ENCODE measurements at regions not wholly inside any gene's neighbourhood (a gene's known extent, or its start where the extent isn't known, plus 50 kb on each side); places are given as distances from the start of the nearest gene placed in this dataset.

DNA sequence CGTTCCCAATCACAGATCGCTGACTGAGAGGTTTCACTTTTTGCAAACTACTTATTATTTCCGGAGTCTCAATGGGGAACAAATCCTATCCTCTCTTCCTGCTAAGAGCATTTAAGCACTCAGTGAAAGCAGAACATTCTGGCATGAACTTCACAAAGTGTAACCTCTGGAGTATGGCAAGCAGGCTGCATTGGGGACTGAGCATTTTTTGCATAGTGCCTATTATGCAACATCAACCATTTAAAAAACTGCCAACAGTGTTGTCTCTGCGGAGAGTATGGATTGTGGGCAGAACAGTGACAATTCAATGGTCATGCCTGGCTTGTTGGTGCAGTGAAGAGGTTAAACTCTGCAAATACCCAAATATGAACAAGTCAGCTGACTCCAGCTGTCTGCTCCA, 484.6 kb downstream of the OLFM4 start:
- no peaks in the 10 kb centered on the region; the same call in 1 of the 2 replicates for H3K23me2 ChIP-seq (ENCODE audit: low read depth, low read length)
- no peak overlapping the region for H2BK120ac ChIP-seq (replicated peaks; ENCODE audit: low read depth, low read length)
- CTCF ChIA-PET (ENCODE audit: partially characterized antibody) = no interaction called here
- no peaks in the 10 kb centered on the region for H3K79me1 ChIP-seq (ENCODE audit: low read depth, low read length)
- WGBS, 2 experiments (ENCODE audit: extremely low coverage in 1 of 2, insufficient coverage in 1 of 2, insufficient read length in 1 of 2, insufficient replicate concordance in 2 of 2, low coverage in 1 of 2, low lambda C conversion rate in 2 of 2, missing lambda C conversion rate in 1 of 2) = 76% methylated on average over 4 of the region's 4 CpGs; no CpG with 5 or more reads in 1 of the 2 experiments
- 0 out of 2 replicates have a peak overlapping the region, but pooled peaks have one; percentile 26 for H2AFZ ChIP-seq (ENCODE audit: low read length)
- no peak overlapping the region for H3K23ac ChIP-seq (ENCODE audit: insufficient read length)
- H3K56ac ChIP-seq (replicated peaks; ENCODE audit: insufficient read length, low read depth, low read length) = no peak overlapping the region
- no peak overlapping the region for H3K4me3 ChIP-seq (ENCODE audit: extremely low read depth in 1 of 4, insufficient read depth in 2 of 4, low read depth in 3 of 4, low read length in 4 of 4)
- no peak overlapping the region for H2BK5ac ChIP-seq (ENCODE audit: low read depth, low read length)
- POLR2A ChIA-PET (ENCODE audit: partially characterized antibody) = no interaction called here
- H2AK5ac ChIP-seq (ENCODE audit: low read depth, low read length) = no peak overlapping the region
- no peak for DNase-seq (ENCODE audit: low read depth in 1 of 2, low spot score in 2 of 2)
- H3K36me3 ChIP-seq (ENCODE audit: control insufficient read depth in 2 of 4, insufficient read depth in 4 of 4, low read length in 3 of 4) = no peaks in the 10 kb centered on the region
- H3K4ac ChIP-seq (replicated peaks; ENCODE audit: insufficient read length, low read depth, low read length) = no peak overlapping the region
- H4K91ac ChIP-seq (replicated peaks; ENCODE audit: insufficient read length, low read length) = no peak overlapping the region
- H3K9me3 ChIP-seq (ENCODE audit: insufficient read depth in 2 of 2, low read depth in 1 of 2, low read length in 1 of 2) = no peaks in the 10 kb centered on the region
- H2BK15ac ChIP-seq (ENCODE audit: low read length) = no peak overlapping the region
- H4K20me1 ChIP-seq (replicated peaks in 1 of 2; ENCODE audit: control insufficient read depth in 1 of 2, insufficient read depth in 2 of 2, low read length in 2 of 2) = no peaks in the 10 kb centered on the region
- H2BK20ac ChIP-seq (ENCODE audit: low read length) = no peak overlapping the region
- H4K8ac ChIP-seq (ENCODE audit: extremely low read depth, insufficient read depth, low read length) = no peak overlapping the region
- no peaks in the 10 kb centered on the region for H3K79me2 ChIP-seq (ENCODE audit: control insufficient read depth in 1 of 2, insufficient read depth in 2 of 2, low read length in 2 of 2)
- no peak overlapping the region for H3K27ac ChIP-seq (ENCODE audit: low read depth, low read length)
- peak overlapping the region in 1 of 2 experiments; percentile 17; a peak in 1 of 4 replicates for H3K4me2 ChIP-seq (ENCODE audit: insufficient read depth in 1 of 2, low read depth in 2 of 2, low read length in 2 of 2)
- no peaks in the 10 kb centered on the region for H3K27me3 ChIP-seq (replicated peaks in 1 of 4; ENCODE audit: control insufficient read depth in 3 of 4, extremely low read depth in 1 of 4, insufficient read depth in 3 of 4, low read length in 3 of 4)
- H3K18ac ChIP-seq (ENCODE audit: extremely low read depth, low read length) = no peak overlapping the region
- no peak overlapping the region for H3K9ac ChIP-seq (replicated peaks in 1 of 4; ENCODE audit: extremely low read depth in 1 of 4, low read depth in 3 of 4, low read length in 3 of 4)
- H3K4me1 ChIP-seq (replicated peaks in 1 of 4; ENCODE audit: control insufficient read depth in 3 of 4, insufficient read depth in 4 of 4, low read length in 3 of 4) = peaks cover 0 to 5% (median 2%) of the 10 kb centered on the region in 4 experiments; a peak in 4 of 7 replicates
- FAIRE-seq = no peak
- H4K5ac ChIP-seq (ENCODE audit: insufficient read length, low read depth, low read length) = no peak overlapping the region
- no peak overlapping the region for H2BK12ac ChIP-seq (ENCODE audit: low read depth, low read length)
- H3K14ac ChIP-seq (ENCODE audit: insufficient read length) = no peak overlapping the region
- TF ChIP-seq HDAC2 (IDR thresholded peaks at IDR 0.05; ENCODE audit: borderline replicate concordance in 1 of 2, low read depth in 2 of 2, low read length in 2 of 2) (no peak), SP2 (IDR thresholded peaks at IDR 0.05; ENCODE audit: low read length) (no peak), SIN3A (conservative IDR thresholded peaks at IDR 0.05 in 1 of 2, IDR thresholded peaks at IDR 0.05 in 1 of 2; ENCODE audit: low read depth in 1 of 2, low read length in 2 of 2) (no peak), NRF1 (IDR thresholded peaks at IDR 0.05; ENCODE audit: low read depth, low read length) (no peak), BACH1 (IDR thresholded peaks at IDR 0.05; ENCODE audit: low read length) (no peak), CBX8 (IDR thresholded peaks at IDR 0.05; ENCODE audit: borderline replicate concordance, low read depth, low read length) (no peak), JUN (IDR thresholded peaks at IDR 0.05; ENCODE audit: low read depth, low read length) (no peak)
- TF ChIP-seq, protein P1, sequence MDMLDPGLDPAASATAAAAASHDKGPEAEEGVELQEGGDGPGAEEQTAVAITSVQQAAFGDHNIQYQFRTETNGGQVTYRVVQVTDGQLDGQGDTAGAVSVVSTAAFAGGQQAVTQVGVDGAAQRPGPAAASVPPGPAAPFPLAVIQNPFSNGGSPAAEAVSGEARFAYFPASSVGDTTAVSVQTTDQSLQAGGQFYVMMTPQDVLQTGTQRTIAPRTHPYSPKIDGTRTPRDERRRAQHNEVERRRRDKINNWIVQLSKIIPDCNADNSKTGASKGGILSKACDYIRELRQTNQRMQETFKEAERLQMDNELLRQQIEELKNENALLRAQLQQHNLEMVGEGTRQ (IDR thresholded peaks at IDR 0.05; ENCODE audit: low read length) = no peak
- TF ChIP-seq, protein P2, sequence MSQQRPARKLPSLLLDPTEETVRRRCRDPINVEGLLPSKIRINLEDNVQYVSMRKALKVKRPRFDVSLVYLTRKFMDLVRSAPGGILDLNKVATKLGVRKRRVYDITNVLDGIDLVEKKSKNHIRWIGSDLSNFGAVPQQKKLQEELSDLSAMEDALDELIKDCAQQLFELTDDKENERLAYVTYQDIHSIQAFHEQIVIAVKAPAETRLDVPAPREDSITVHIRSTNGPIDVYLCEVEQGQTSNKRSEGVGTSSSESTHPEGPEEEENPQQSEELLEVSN (IDR thresholded peaks at IDR 0.05) = no peak
- TF ChIP-seq, protein P3, sequence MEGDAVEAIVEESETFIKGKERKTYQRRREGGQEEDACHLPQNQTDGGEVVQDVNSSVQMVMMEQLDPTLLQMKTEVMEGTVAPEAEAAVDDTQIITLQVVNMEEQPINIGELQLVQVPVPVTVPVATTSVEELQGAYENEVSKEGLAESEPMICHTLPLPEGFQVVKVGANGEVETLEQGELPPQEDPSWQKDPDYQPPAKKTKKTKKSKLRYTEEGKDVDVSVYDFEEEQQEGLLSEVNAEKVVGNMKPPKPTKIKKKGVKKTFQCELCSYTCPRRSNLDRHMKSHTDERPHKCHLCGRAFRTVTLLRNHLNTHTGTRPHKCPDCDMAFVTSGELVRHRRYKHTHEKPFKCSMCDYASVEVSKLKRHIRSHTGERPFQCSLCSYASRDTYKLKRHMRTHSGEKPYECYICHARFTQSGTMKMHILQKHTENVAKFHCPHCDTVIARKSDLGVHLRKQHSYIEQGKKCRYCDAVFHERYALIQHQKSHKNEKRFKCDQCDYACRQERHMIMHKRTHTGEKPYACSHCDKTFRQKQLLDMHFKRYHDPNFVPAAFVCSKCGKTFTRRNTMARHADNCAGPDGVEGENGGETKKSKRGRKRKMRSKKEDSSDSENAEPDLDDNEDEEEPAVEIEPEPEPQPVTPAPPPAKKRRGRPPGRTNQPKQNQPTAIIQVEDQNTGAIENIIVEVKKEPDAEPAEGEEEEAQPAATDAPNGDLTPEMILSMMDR (IDR thresholded peaks at IDR 0.05; ENCODE audit: control extremely low read depth in 1 of 3, insufficient read depth in 1 of 3, low read depth in 1 of 3, low read length in 3 of 3) = no peak
